Testis (tissue), 2 donors: ENCODE measurements at regions not wholly inside any gene's neighbourhood (a gene's known extent, or its start where the extent isn't known, plus 50 kb on each side); places are given as distances from the start of the nearest gene placed in this dataset.

Experiments
- DNase-seq: peaks from one replicate; pipeline ENCODE4 v3.0.0-alpha.2; 2019
- H3K27ac ChIP-seq, 2 donors: fragments of 200-600 bp; sonication (generic); one replicate each; pipeline ENCODE4 v1.5.1; 2019
- H3K27me3 ChIP-seq: fragments of 200-600 bp; sonication (generic); one replicate; pipeline ENCODE4 v1.5.1; 2019
- H3K36me3 ChIP-seq: fragments of 200-600 bp; sonication (generic); one replicate; pipeline ENCODE4 v1.5.1; 2017; ENCODE audit warnings: low read depth; ENCODE audit errors: missing control alignments
- H3K4me1 ChIP-seq: fragments of 200-600 bp; sonication (generic); one replicate; pipeline ENCODE4 v1.5.1; 2019
- H3K4me3 ChIP-seq, 2 donors: fragments of 200-600 bp; sonication (generic); one replicate each; pipeline ENCODE4 v1.5.1; 2017 to 2019
- H3K9me3 ChIP-seq: fragments of 200-600 bp; sonication (generic); one replicate; pipeline ENCODE4 v1.5.1; 2017
- CTCF ChIP-seq, 3 experiments: fragments of 450-650 bp in 2 of 3; fragments of 200-600 bp in 1 of 3; sonication (generic) in 1 of 3; IDR thresholded peaks; one replicate each; pipeline ENCODE4 v1.5.1; 2016 to 2019; ENCODE audit warnings: antibody characterized with exemption in 3 of 3, mild to moderate bottlenecking in 2 of 3, moderate library complexity in 1 of 3
- POLR2A ChIP-seq: fragments of 450-650 bp; IDR thresholded peaks from one replicate; pipeline ENCODE4 v1.6.1; 2017; ENCODE audit warnings: antibody characterized with exemption, mild to moderate bottlenecking, moderate library complexity
- WGBS, 2 donors: methylation state at CpG; one replicate each; pipeline ENCODE4 v1.1.5; 2018; 5-methylcytosine and 5-hydroxymethylcytosine counted together
- intact Hi-C: fragments of 100-400 bp; cut with DNase I; formaldehyde crosslinking; loops from one replicate; pipeline ENCODE4 v1.15.1; 2023; ENCODE audit warnings: low total_unique reads

- Histone ChIP-seq H3K4me3 (no peak overlapping the region), H3K9me3 (no peaks in the 10 kb centered on the region), H3K36me3 (no peaks in the 10 kb centered on the region), H3K4me1 (no peaks in the 10 kb centered on the region), H3K27ac (no peak overlapping the region), H3K27me3 (no peaks in the 10 kb centered on the region)
- intact Hi-C loops, result no loop called here
- 58 to 69% methylated on average over 6 of the region's 6 CpGs for WGBS, 2 donors
- TF ChIP-seq POLR2A (no peak), CTCF (IDR thresholded peaks at IDR 0.05) (no peak)
- no peak for DNase-seq
Measured at GRCh38 chr6:143564484-143565017, 53.0 kb upstream of the FUCA2 start.

DNA sequence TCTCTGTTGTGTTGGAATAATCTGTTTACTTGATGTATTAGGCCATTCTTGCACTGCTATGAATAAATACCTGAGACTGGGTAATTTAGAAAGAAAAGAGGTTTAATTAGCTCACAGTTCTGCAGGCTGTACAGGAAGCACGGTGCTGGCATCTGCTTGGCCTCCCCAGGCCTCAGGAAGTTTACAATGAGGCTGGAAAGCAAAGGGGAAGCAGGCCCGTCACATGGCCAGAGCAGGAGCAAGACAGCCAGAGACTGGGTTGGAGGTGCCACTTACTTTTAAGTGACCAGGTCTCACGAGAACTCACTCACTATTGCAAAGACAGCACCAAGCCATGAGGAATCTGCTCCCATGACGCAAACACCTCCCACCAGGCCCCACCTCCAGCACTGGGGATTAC is 50.6 kb upstream of the FUCA2 start:
- Histone ChIP-seq H3K4me3 (no peak overlapping the region), H3K36me3 (no peaks in the 10 kb centered on the region), H3K27ac (no peak overlapping the region), H3K27me3 (no peaks in the 10 kb centered on the region), H3K4me1 (no peaks in the 10 kb centered on the region), H3K9me3 (no peaks in the 10 kb centered on the region)
- 81 to 98% methylated on average over 4 of the region's 4 CpGs for WGBS, 2 donors
- intact Hi-C loops, result no loop called here
- TF ChIP-seq POLR2A (no peak), CTCF (IDR thresholded peaks at IDR 0.05) (no peak)
- DNase-seq, result no peak
